ENCODE measurements at regions not wholly inside any gene's neighbourhood (a gene's known extent, or its start where the extent isn't known, plus 50 kb on each side); places are given as distances from the start of the nearest gene placed in this dataset.
A peak's percentile ranks its signal among the peaks of the same experiment; 100 is the strongest.

- POLR2A ChIA-PET: no interaction called here
- peak; percentile 10 for DNase-seq (ENCODE audit: low spot score)
- H3K9me3 Mint-ChIP-seq: peaks cover 60% of the 10 kb centered on the region
- no peak overlapping the region for H3K4me3 Mint-ChIP-seq
- H3K27me3 Mint-ChIP-seq (ENCODE audit: low read depth): no peaks in the 10 kb centered on the region; the same call in 1 of the 2 replicates
- CTCF ChIA-PET: no interaction called here
- H3K4me1 Mint-ChIP-seq: peaks cover 7% of the 10 kb centered on the region
- no peak; the same call in 1 of the 2 replicates for ATAC-seq
- TF ChIP-seq SMAD4 (CRISPR knock-in tag; IDR thresholded peaks at IDR 0.05) (no peak), MYBL2 (CRISPR knock-in tag; IDR thresholded peaks at IDR 0.05) (no peak), ZNF281 (CRISPR knock-in tag; IDR thresholded peaks at IDR 0.05) (no peak), TP53 (CRISPR knock-in tag; IDR thresholded peaks at IDR 0.05) (no peak)
- no peak overlapping the region for H3K27ac Mint-ChIP-seq
- H3K36me3 Mint-ChIP-seq: peaks cover 57% of the 10 kb centered on the region
Measured at GRCh38 chr10:108244443-108245228, 1080.1 kb upstream of the SORCS1 start.

- ATAC-seq: peak; percentile 69
- POLR2A ChIA-PET: no interaction called here
- peaks cover 26% of the 10 kb centered on the region for H3K9me3 Mint-ChIP-seq
- TF ChIP-seq PRRX2 (CRISPR knock-in tag; IDR thresholded peaks at IDR 0.05) (no peak), CTCF (IDR thresholded peaks at IDR 0.05) (no peak), FOXP1 (CRISPR knock-in tag; IDR thresholded peaks at IDR 0.05; ENCODE audit: borderline replicate concordance) (no peak), ATF3 (CRISPR knock-in tag; conservative IDR thresholded peaks at IDR 0.05) (no peak), ZNF219 (CRISPR knock-in tag; IDR thresholded peaks at IDR 0.05; ENCODE audit: borderline replicate concordance) (no peak), ZMAT4 (CRISPR knock-in tag; IDR thresholded peaks at IDR 0.05) (no peak), EMX1 (CRISPR knock-in tag; IDR thresholded peaks at IDR 0.05) (no peak), NR2C2 (CRISPR knock-in tag; IDR thresholded peaks at IDR 0.05) (no peak), NR3C1 (CRISPR knock-in tag; conservative IDR thresholded peaks at IDR 0.05; ENCODE audit: low read depth) (no peak), E2F1 (CRISPR knock-in tag; IDR thresholded peaks at IDR 0.05) (no peak), ELF4 (CRISPR knock-in tag; IDR thresholded peaks at IDR 0.05; ENCODE audit: low read depth) (no peak), ATF1 (CRISPR knock-in tag; IDR thresholded peaks at IDR 0.05) (no peak), ZNF263 (CRISPR knock-in tag; IDR thresholded peaks at IDR 0.05; ENCODE audit: low read depth) (no peak), CBFB (CRISPR knock-in tag; IDR thresholded peaks at IDR 0.05; ENCODE audit: low read depth) (no peak), MAX (CRISPR knock-in tag; IDR thresholded peaks at IDR 0.05) (no peak), ZNF317 (CRISPR knock-in tag; IDR thresholded peaks at IDR 0.05; ENCODE audit: borderline replicate concordance, low read depth) (no peak), NR1H2 (CRISPR knock-in tag; IDR thresholded peaks at IDR 0.05) (no peak), IRF1 (CRISPR knock-in tag; IDR thresholded peaks at IDR 0.05) (no peak), FOXP4 (CRISPR knock-in tag; IDR thresholded peaks at IDR 0.05) (no peak)
Measured at GRCh38 chr10:108241166-108241565, 1076.7 kb upstream of the SORCS1 start.

More at GRCh38 chr10:108241166-108241565, 1076.7 kb upstream of the SORCS1 start:
- Mint-ChIP-seq H3K4me1 (peaks cover 7% of the 10 kb centered on the region), H3K4me3 (no peak overlapping the region), H3K27ac (no peak overlapping the region), H3K36me3 (peaks cover 23% of the 10 kb centered on the region), H3K27me3 (ENCODE audit: low read depth) (no peaks in the 10 kb centered on the region; the same call in 1 of the 2 replicates)
- DNase-seq (ENCODE audit: low spot score): no peak
- CTCF ChIA-PET: no interaction called here

Measured in WTC11 (cell line).